Prostate gland (tissue), 2 donors: ENCODE measurements at regions not wholly inside any gene's neighbourhood (a gene's known extent, or its start where the extent isn't known, plus 50 kb on each side); places are given as distances from the start of the nearest gene placed in this dataset.

Experiments used
- DNase-seq: peaks from one replicate; pipeline ENCODE4 v3.0.0-alpha.2; 2019; ENCODE audit warnings: low spot score
- H3K27ac ChIP-seq, 2 donors: fragments of 200-600 bp; sonication (generic); 2 replicates each; pipeline ENCODE4 v1.5.1; 2017 to 2019
- H3K27me3 ChIP-seq: fragments of 200-600 bp; sonication (generic); replicated peaks from 2 replicates; pipeline ENCODE4 v1.5.1; 2019; ENCODE audit not compliant: insufficient read depth
- H3K36me3 ChIP-seq, 2 donors: fragments of 200-600 bp; sonication (generic); 1 replicate in 1 of 2; 2 replicates in 1 of 2; pipeline versions ENCODE4 v1.5.1 to v1.8.1; 2017 to 2019
- H3K4me1 ChIP-seq: fragments of 200-600 bp; sonication (generic); replicated peaks from 2 replicates; pipeline ENCODE4 v1.5.1; 2019
- H3K4me3 ChIP-seq, 2 donors: fragments of 200-600 bp; sonication (generic); 2 replicates each; pipeline ENCODE4 v1.5.1; 2017 to 2019
- H3K9me3 ChIP-seq: fragments of 200-600 bp; sonication (generic); 2 replicates; pipeline ENCODE4 v1.5.1; 2017
- POLR2A ChIP-seq: fragments of 450-650 bp; IDR thresholded peaks from one replicate; pipeline ENCODE4 v1.6.1; 2016; ENCODE audit warnings: antibody characterized with exemption, mild to moderate bottlenecking
- POLR2AphosphoS5 ChIP-seq: sonication (generic); formaldehyde crosslinking; IDR thresholded peaks from one replicate; pipeline ENCODE4 v1.6.1; 2017; ENCODE audit warnings: antibody characterized with exemption
- WGBS: methylation state at CpG from one replicate; pipeline ENCODE4 v1.1.5; 2018; 5-methylcytosine and 5-hydroxymethylcytosine counted together
- intact Hi-C: fragments of 100-400 bp; cut with DNase I; formaldehyde crosslinking; loops from one replicate; pipeline ENCODE4 v1.14.2; 2022
- TF ChIP-seq, protein P1 (sequence below), 4 experiments: fragments of 200-600 bp in 2 of 4; fragments of 450-650 bp in 2 of 4; sonication (generic) in 2 of 4; IDR thresholded peaks; 1 replicate in 3 of 4; 2 replicates in 1 of 4; pipeline ENCODE4 v1.5.1; 2016 to 2019; ENCODE audit warnings: antibody characterized with exemption in 4 of 4, mild to moderate bottlenecking in 2 of 4, moderate library complexity in 2 of 4

- Histone ChIP-seq H3K4me1 (no peaks in the 10 kb centered on the region), H3K27ac (no peak overlapping the region), H3K9me3 (no peaks in the 10 kb centered on the region), H3K36me3 (no peaks in the 10 kb centered on the region), H3K27me3 (no peaks in the 10 kb centered on the region), H3K4me3 (no peak overlapping the region)
- intact Hi-C loops: no loop called here
- WGBS: 100% methylated on average over 2 of the region's 2 CpGs
- no peak for DNase-seq
- no peak for TF ChIP-seq POLR2A
- TF ChIP-seq, protein P1, sequence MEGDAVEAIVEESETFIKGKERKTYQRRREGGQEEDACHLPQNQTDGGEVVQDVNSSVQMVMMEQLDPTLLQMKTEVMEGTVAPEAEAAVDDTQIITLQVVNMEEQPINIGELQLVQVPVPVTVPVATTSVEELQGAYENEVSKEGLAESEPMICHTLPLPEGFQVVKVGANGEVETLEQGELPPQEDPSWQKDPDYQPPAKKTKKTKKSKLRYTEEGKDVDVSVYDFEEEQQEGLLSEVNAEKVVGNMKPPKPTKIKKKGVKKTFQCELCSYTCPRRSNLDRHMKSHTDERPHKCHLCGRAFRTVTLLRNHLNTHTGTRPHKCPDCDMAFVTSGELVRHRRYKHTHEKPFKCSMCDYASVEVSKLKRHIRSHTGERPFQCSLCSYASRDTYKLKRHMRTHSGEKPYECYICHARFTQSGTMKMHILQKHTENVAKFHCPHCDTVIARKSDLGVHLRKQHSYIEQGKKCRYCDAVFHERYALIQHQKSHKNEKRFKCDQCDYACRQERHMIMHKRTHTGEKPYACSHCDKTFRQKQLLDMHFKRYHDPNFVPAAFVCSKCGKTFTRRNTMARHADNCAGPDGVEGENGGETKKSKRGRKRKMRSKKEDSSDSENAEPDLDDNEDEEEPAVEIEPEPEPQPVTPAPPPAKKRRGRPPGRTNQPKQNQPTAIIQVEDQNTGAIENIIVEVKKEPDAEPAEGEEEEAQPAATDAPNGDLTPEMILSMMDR (IDR thresholded peaks at IDR 0.05): no peak
- no peak for TF ChIP-seq POLR2AphosphoS5
These were observed 68.4 kb upstream of the DUSP5 start for GRCh38 chr10:110429301-110429700.

GRCh38 chr10:110430340-110431273 lies 67.1 kb upstream of the DUSP5 start:
- H3K4me3 ChIP-seq: no peak overlapping the region
- no peak for DNase-seq
- TF ChIP-seq POLR2AphosphoS5 (no peak), POLR2A (no peak)
- TF ChIP-seq, protein P1 (IDR thresholded peaks at IDR 0.05): no peak

GRCh38 chr10:110431659-110432058 lies 66.0 kb upstream of the DUSP5 start:
- Histone ChIP-seq H3K4me1 (no peaks in the 10 kb centered on the region), H3K27me3 (no peaks in the 10 kb centered on the region), H3K9me3 (no peaks in the 10 kb centered on the region), H3K4me3 (no peak overlapping the region), H3K27ac (no peak overlapping the region), H3K36me3 (no peaks in the 10 kb centered on the region)
- intact Hi-C loops: no loop called here
- DNase-seq: no peak
- TF ChIP-seq, protein P1 (IDR thresholded peaks at IDR 0.05): no peak
- no peak for TF ChIP-seq POLR2A
- no peak for TF ChIP-seq POLR2AphosphoS5
- WGBS: 78% methylated on average over 7 of the region's 7 CpGs

More at GRCh38 chr10:110430340-110431273, 67.1 kb upstream of the DUSP5 start:
- Histone ChIP-seq H3K9me3 (no peaks in the 10 kb centered on the region), H3K27me3 (no peaks in the 10 kb centered on the region), H3K36me3 (no peaks in the 10 kb centered on the region), H3K4me1 (no peaks in the 10 kb centered on the region), H3K27ac (no peak overlapping the region)
- 90% methylated on average over 13 of the region's 13 CpGs for WGBS
- intact Hi-C loops: no loop called here

DNA sequence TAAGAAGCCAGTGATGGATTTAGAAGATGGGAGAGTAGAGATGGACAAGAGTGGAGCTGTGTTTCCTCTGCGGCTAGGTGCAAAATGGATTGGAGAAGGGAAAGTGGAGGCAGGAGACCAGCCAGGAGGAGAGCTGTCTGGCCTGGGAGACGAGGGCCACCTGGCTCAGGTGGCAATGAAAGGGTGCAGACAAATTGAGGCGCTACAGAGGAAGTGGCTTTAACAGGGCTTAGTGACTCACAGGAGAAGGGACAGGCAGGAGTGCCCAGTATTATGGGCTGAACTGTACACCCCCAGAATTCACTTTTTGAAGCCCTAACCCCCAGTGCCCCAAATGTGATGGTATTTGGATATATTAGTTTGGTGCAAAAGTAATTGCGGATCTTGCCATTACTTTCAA lies 65.6 kb upstream of the DUSP5 start:
- no peak for DNase-seq
- WGBS: 68% methylated on average over 4 of the region's 4 CpGs
- Histone ChIP-seq H3K9me3 (no peaks in the 10 kb centered on the region), H3K4me3 (no peak overlapping the region), H3K27me3 (no peaks in the 10 kb centered on the region), H3K4me1 (no peaks in the 10 kb centered on the region), H3K27ac (no peak overlapping the region), H3K36me3 (no peaks in the 10 kb centered on the region)
- intact Hi-C loops: no loop called here
- TF ChIP-seq, protein P1 (IDR thresholded peaks at IDR 0.05): no peak
- no peak for TF ChIP-seq POLR2AphosphoS5
- TF ChIP-seq POLR2A: no peak
